Tibial nerve (tissue), 4 donors: ENCODE measurements at regions not wholly inside any gene's neighbourhood (a gene's known extent, or its start where the extent isn't known, plus 50 kb on each side); places are given as distances from the start of the nearest gene placed in this dataset.

Experiments used
- DNase-seq, 2 donors: peaks; one replicate each; pipeline ENCODE4 v3.0.0-alpha.2; 2019; ENCODE audit warnings: low spot score in 2 of 2
- H3K27ac ChIP-seq, 4 donors: fragments of 200-600 bp; sonication (generic) in 3 of 4; one replicate each; pipeline ENCODE4 v1.5.1; 2017 to 2019; ENCODE audit warnings: mild to moderate bottlenecking in 1 of 4
- H3K27me3 ChIP-seq, 2 donors: fragments of 200-600 bp; sonication (generic) in 1 of 2; one replicate each; pipeline versions ENCODE4 v1.5.1 to v1.6.0; 2017 to 2019
- H3K36me3 ChIP-seq, 3 donors: fragments of 200-600 bp; sonication (generic); one replicate each; pipeline ENCODE4 v1.5.1; 2018 to 2019
- H3K4me1 ChIP-seq, 4 donors: fragments of 200-600 bp; sonication (generic) in 3 of 4; one replicate each; pipeline ENCODE4 v1.5.1; 2017 to 2019
- H3K4me3 ChIP-seq, 4 donors: fragments of 200-600 bp; sonication (generic) in 3 of 4; one replicate each; pipeline ENCODE4 v1.5.1; 2017 to 2019; ENCODE audit warnings: mild to moderate bottlenecking in 1 of 4, moderate library complexity in 1 of 4
- H3K9me3 ChIP-seq, 4 donors: fragments of 200-600 bp; sonication (generic) in 3 of 4; one replicate each; pipeline ENCODE4 v1.5.1; 2017 to 2019
- EP300 ChIP-seq, 2 donors: sonication (generic); formaldehyde crosslinking; IDR thresholded peaks; one replicate each; pipeline ENCODE4 v1.6.1; 2017; ENCODE audit warnings: antibody characterized with exemption in 2 of 2, mild to moderate bottlenecking in 1 of 2
- POLR2A ChIP-seq, 2 donors: fragments of 450-650 bp; IDR thresholded peaks; one replicate each; pipeline ENCODE4 v1.6.1; 2017; ENCODE audit warnings: antibody characterized with exemption in 2 of 2, mild to moderate bottlenecking in 2 of 2, moderate library complexity in 2 of 2
- WGBS, 2 donors: methylation state at CpG; one replicate each; pipeline ENCODE4 v1.1.5; 2018; 5-methylcytosine and 5-hydroxymethylcytosine counted together
- TF ChIP-seq, protein P1 (sequence below), 5 experiments: fragments of 200-600 bp in 3 of 5; fragments of 450-650 bp in 2 of 5; sonication (generic) in 3 of 5; IDR thresholded peaks; one replicate each; pipeline ENCODE4 v1.5.1; 2016 to 2019; ENCODE audit warnings: antibody characterized with exemption in 5 of 5, mild to moderate bottlenecking in 3 of 5, moderate library complexity in 2 of 5

GRCh38 chr2:18218160-18218933, 339.9 kb downstream of the KCNS3 start:
- 86 to 90% methylated on average over 7 of the region's 7 CpGs for WGBS, 2 donors
- no peaks in the 10 kb centered on the region for H3K36me3 ChIP-seq
- DNase-seq = no peak
- H3K4me3 ChIP-seq = no peak overlapping the region
- TF ChIP-seq POLR2A (IDR thresholded peaks at IDR 0.05) = no peak
- no peak for TF ChIP-seq EP300 (IDR thresholded peaks at IDR 0.05)
- TF ChIP-seq, protein P1, sequence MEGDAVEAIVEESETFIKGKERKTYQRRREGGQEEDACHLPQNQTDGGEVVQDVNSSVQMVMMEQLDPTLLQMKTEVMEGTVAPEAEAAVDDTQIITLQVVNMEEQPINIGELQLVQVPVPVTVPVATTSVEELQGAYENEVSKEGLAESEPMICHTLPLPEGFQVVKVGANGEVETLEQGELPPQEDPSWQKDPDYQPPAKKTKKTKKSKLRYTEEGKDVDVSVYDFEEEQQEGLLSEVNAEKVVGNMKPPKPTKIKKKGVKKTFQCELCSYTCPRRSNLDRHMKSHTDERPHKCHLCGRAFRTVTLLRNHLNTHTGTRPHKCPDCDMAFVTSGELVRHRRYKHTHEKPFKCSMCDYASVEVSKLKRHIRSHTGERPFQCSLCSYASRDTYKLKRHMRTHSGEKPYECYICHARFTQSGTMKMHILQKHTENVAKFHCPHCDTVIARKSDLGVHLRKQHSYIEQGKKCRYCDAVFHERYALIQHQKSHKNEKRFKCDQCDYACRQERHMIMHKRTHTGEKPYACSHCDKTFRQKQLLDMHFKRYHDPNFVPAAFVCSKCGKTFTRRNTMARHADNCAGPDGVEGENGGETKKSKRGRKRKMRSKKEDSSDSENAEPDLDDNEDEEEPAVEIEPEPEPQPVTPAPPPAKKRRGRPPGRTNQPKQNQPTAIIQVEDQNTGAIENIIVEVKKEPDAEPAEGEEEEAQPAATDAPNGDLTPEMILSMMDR (IDR thresholded peaks at IDR 0.05) = no peak
- no peaks in the 10 kb centered on the region for H3K4me1 ChIP-seq
- no peaks in the 10 kb centered on the region for H3K27me3 ChIP-seq
- H3K9me3 ChIP-seq = no peaks in the 10 kb centered on the region
- H3K27ac ChIP-seq = no peak overlapping the region

- H3K4me3 ChIP-seq = no peak overlapping the region
- H3K36me3 ChIP-seq = no peaks in the 10 kb centered on the region
- TF ChIP-seq POLR2A (IDR thresholded peaks at IDR 0.05) (no peak), EP300 (IDR thresholded peaks at IDR 0.05) (no peak)
- TF ChIP-seq, protein P1 (IDR thresholded peaks at IDR 0.05) = no peak
- no peaks in the 10 kb centered on the region for H3K4me1 ChIP-seq
- DNase-seq = no peak
- no peak overlapping the region for H3K27ac ChIP-seq
- 80 to 82% methylated on average over 2 of the region's 2 CpGs for WGBS, 2 donors
- no peaks in the 10 kb centered on the region for H3K9me3 ChIP-seq
- no peaks in the 10 kb centered on the region for H3K27me3 ChIP-seq
These were observed 336.5 kb downstream of the KCNS3 start for GRCh38 chr2:18214936-18215335.

GRCh38 chr2:18213986-18214385, 335.5 kb downstream of the KCNS3 start:
- Histone ChIP-seq H3K36me3 (no peaks in the 10 kb centered on the region), H3K27me3 (no peaks in the 10 kb centered on the region), H3K4me3 (no peak overlapping the region), H3K9me3 (no peaks in the 10 kb centered on the region), H3K27ac (no peak overlapping the region), H3K4me1 (no peaks in the 10 kb centered on the region)
- TF ChIP-seq POLR2A (IDR thresholded peaks at IDR 0.05) (no peak), EP300 (IDR thresholded peaks at IDR 0.05) (no peak)
- TF ChIP-seq, protein P1 (IDR thresholded peaks at IDR 0.05) = no peak
- DNase-seq = no peak
- 87% methylated on average over 11 of the region's 11 CpGs for WGBS, 2 donors

- H3K9me3 ChIP-seq = no peaks in the 10 kb centered on the region
- DNase-seq = no peak
- H3K4me1 ChIP-seq = no peaks in the 10 kb centered on the region
- no peak overlapping the region for H3K4me3 ChIP-seq
- no peak overlapping the region for H3K27ac ChIP-seq
- no peaks in the 10 kb centered on the region for H3K36me3 ChIP-seq
- no peaks in the 10 kb centered on the region for H3K27me3 ChIP-seq
- TF ChIP-seq EP300 (IDR thresholded peaks at IDR 0.05) = no peak
- 59 to 69% methylated on average over 4 of the region's 4 CpGs for WGBS, 2 donors
These were observed 331.6 kb downstream of the KCNS3 start for GRCh38 chr2:18209934-18210639.

DNA sequence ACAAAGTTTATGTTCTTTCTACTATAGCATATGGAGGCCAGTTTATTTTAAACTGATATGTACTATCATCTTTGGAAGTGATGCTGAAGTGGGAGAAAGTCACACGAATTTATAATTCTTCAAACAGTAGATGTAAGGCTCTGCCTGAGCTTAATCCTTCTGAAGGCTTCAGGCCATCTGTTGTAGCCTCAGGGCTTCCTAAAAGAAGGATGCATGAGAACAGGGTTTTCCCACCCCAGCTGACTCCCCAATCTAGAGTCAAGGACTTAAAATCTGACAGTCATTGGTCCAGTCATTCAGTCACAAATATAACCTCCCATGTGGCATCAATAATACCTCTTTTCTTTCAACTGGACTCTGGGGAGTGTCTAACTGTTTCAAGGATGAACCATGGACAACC, 330.5 kb downstream of the KCNS3 start:
- no peak for DNase-seq
- Histone ChIP-seq H3K4me1 (no peaks in the 10 kb centered on the region), H3K4me3 (no peak overlapping the region), H3K36me3 (no peaks in the 10 kb centered on the region), H3K27me3 (no peaks in the 10 kb centered on the region), H3K9me3 (no peaks in the 10 kb centered on the region), H3K27ac (no peak overlapping the region)
- 71 to 81% methylated on average over 1 of the region's 1 CpG for WGBS, 2 donors
- no peak for TF ChIP-seq EP300 (IDR thresholded peaks at IDR 0.05)
- TF ChIP-seq, protein P1 (IDR thresholded peaks at IDR 0.05) = no peak
- no peak for TF ChIP-seq POLR2A (IDR thresholded peaks at IDR 0.05)
